ENCODE measurements at regions not wholly inside any gene's neighbourhood (a gene's known extent, or its start where the extent isn't known, plus 50 kb on each side); places are given as distances from the start of the nearest gene placed in this dataset.

DNA sequence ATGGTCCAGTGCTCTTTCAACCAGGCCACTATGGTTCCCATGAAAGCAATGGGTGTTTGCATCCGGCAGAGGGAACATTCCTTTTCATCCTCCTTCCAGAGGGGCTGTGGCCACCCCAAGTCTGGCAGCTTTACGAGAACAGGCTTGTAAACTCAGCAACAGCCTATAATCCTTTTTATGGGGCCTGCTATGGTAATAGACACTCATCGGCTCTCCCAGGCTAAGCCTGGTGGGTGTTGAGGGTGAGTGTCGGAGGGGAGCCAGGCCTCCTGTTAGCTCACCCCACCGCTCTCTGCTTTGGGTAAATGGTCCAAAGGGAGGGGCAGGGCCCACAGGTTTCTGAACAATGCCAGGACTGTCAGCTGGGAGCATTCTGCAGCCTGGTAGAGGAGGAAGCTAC is 111.6 kb upstream of the CD82 start:
- TF ChIP-seq, protein P1, sequence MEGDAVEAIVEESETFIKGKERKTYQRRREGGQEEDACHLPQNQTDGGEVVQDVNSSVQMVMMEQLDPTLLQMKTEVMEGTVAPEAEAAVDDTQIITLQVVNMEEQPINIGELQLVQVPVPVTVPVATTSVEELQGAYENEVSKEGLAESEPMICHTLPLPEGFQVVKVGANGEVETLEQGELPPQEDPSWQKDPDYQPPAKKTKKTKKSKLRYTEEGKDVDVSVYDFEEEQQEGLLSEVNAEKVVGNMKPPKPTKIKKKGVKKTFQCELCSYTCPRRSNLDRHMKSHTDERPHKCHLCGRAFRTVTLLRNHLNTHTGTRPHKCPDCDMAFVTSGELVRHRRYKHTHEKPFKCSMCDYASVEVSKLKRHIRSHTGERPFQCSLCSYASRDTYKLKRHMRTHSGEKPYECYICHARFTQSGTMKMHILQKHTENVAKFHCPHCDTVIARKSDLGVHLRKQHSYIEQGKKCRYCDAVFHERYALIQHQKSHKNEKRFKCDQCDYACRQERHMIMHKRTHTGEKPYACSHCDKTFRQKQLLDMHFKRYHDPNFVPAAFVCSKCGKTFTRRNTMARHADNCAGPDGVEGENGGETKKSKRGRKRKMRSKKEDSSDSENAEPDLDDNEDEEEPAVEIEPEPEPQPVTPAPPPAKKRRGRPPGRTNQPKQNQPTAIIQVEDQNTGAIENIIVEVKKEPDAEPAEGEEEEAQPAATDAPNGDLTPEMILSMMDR (IDR thresholded peaks at IDR 0.05; ENCODE audit: insufficient read depth, low read depth, low read length): no peak
- no peak for TF ChIP-seq EZH2 (IDR thresholded peaks at IDR 0.05; ENCODE audit: insufficient read depth, low read length)

Measured in astrocyte (in vitro differentiated cells and primary cell).